ENCODE measurements at regions not wholly inside any gene's neighbourhood (a gene's known extent, or its start where the extent isn't known, plus 50 kb on each side); places are given as distances from the start of the nearest gene placed in this dataset.

GRCh38 chr12:19688532-19688931, 249.2 kb downstream of the AEBP2 start:
- no peak overlapping the region for H3K4me3 ChIP-seq (ENCODE audit: insufficient read depth, low read depth, low read length)
- BruUV-seq (replicated peaks), result no TSS peak
- H2BK15ac ChIP-seq (ENCODE audit: low read depth, low read length), result 0 out of 3 replicates have a peak overlapping the region, but pooled peaks have one; percentile 12
- H4K8ac ChIP-seq (ENCODE audit: low read depth in 2 of 2, low read length in 2 of 2), result no peak overlapping the region
- no peak overlapping the region for H2AK9ac ChIP-seq (replicated peaks; ENCODE audit: low read depth, low read length, poor library complexity)
- H3K4me2 ChIP-seq (ENCODE audit: low read depth, low read length), result peak overlapping the region; percentile 49; the same call in 1 of the 2 replicates
- H3K4ac ChIP-seq (ENCODE audit: low read depth, low read length), result no peak overlapping the region
- no peak overlapping the region for H3K23ac ChIP-seq (ENCODE audit: low read depth, low read length)
- H2BK120ac ChIP-seq (ENCODE audit: low read depth, low read length), result no peak overlapping the region
- in situ Hi-C loops (cut with MboI; ENCODE audit: low sequenced_read_pairs) (no loop called here), intact Hi-C loops (cut with micrococcal nuclease) (no loop called here), dilution Hi-C loops (cut with HindIII; ENCODE audit: low sequenced_read_pairs, unreplicated experiment) (no loop called here)
- DNase-seq (peak; percentile 62), ATAC-seq (ENCODE audit: low read depth) (no peak; the same call in 1 of the 2 replicates)
- no peaks in the 10 kb centered on the region for H4K20me1 ChIP-seq (ENCODE audit: insufficient read depth, low read length)
- H3K79me1 ChIP-seq (ENCODE audit: low read depth in 1 of 2, low read length in 2 of 2), result no peaks in the 10 kb centered on the region
- H2AFZ ChIP-seq (replicated peaks; ENCODE audit: low read length, poor library complexity), result no peak overlapping the region
- H4K91ac ChIP-seq (ENCODE audit: insufficient read depth, low read depth, low read length), result no peak overlapping the region
- no peak overlapping the region for H3K27ac ChIP-seq (ENCODE audit: insufficient read depth, low read length)
- H3K9ac ChIP-seq (ENCODE audit: low read depth, low read length), result no peak overlapping the region
- no peak overlapping the region for H2BK20ac ChIP-seq (ENCODE audit: low read depth, low read length)
- no peaks in the 10 kb centered on the region for H3K9me3 ChIP-seq (ENCODE audit: control insufficient read depth, insufficient read depth, low read length)
- CTCF ChIA-PET, result no interaction called here
- H2AK5ac ChIP-seq (ENCODE audit: low read depth, low read length), result no peak overlapping the region
- H2BK5ac ChIP-seq (ENCODE audit: low read depth, low read length, poor library complexity, severe bottlenecking), result peak overlapping the region; percentile 60
- 56% methylated on average over 1 of the region's 1 CpG; no CpG with 5 or more reads in 1 of the 2 experiments for WGBS, 2 experiments (ENCODE audit: extremely low coverage in 2 of 2, insufficient read length in 1 of 2)
- POLR2A ChIA-PET (ENCODE audit: unreplicated experiment), result no interaction called here
- H3K27me3 ChIP-seq (ENCODE audit: control insufficient read depth, insufficient read depth, low read length), result no peaks in the 10 kb centered on the region
- H3K36me3 ChIP-seq (ENCODE audit: control insufficient read depth, insufficient read depth, low read length), result no peaks in the 10 kb centered on the region
- no peak overlapping the region for H3K56ac ChIP-seq (ENCODE audit: extremely low read depth, insufficient read depth, low read length)
- H3K4me1 ChIP-seq (ENCODE audit: control insufficient read depth, insufficient read depth, low read length), result peaks cover 6% of the 10 kb centered on the region
- H3K14ac ChIP-seq (replicated peaks; ENCODE audit: low read depth, low read length), result 0 out of 2 replicates have a peak overlapping the region, but pooled peaks have one; percentile 6
- H3K18ac ChIP-seq (ENCODE audit: low read depth, low read length), result peak overlapping the region; percentile 88; the same call in 1 of the 2 replicates
- TF ChIP-seq NFE2L2 (IDR thresholded peaks at IDR 0.05; ENCODE audit: low read depth, low read length) (no peak), BHLHE40 (IDR thresholded peaks at IDR 0.05; ENCODE audit: low read depth, low read length) (no peak), MAFK (IDR thresholded peaks at IDR 0.05; ENCODE audit: low read depth, low read length) (no peak), RAD21 (IDR thresholded peaks at IDR 0.05; ENCODE audit: low read length) (no peak), RCOR1 (IDR thresholded peaks at IDR 0.05; ENCODE audit: insufficient replicate concordance, low read length) (no peak), CTCF (conservative IDR thresholded peaks at IDR 0.05; ENCODE audit: low read depth, low read length) (no peak), CHD1 (IDR thresholded peaks at IDR 0.05; ENCODE audit: low read depth, low read length) (no peak), USF2 (IDR thresholded peaks at IDR 0.05; ENCODE audit: low read depth, low read length) (no peak), MAZ (IDR thresholded peaks at IDR 0.05; ENCODE audit: borderline replicate concordance, low read depth, low read length) (no peak)
- H3K9me1 ChIP-seq (ENCODE audit: insufficient read depth, low read length), result peaks cover 3% of the 10 kb centered on the region; the same call in 1 of the 2 replicates
- H4K5ac ChIP-seq (ENCODE audit: low read depth, low read length), result peak overlapping the region; percentile 80; the same call in 1 of the 2 replicates
